ENCODE measurements at regions not wholly inside any gene's neighbourhood (a gene's known extent, or its start where the extent isn't known, plus 50 kb on each side); places are given as distances from the start of the nearest gene placed in this dataset.

DNA sequence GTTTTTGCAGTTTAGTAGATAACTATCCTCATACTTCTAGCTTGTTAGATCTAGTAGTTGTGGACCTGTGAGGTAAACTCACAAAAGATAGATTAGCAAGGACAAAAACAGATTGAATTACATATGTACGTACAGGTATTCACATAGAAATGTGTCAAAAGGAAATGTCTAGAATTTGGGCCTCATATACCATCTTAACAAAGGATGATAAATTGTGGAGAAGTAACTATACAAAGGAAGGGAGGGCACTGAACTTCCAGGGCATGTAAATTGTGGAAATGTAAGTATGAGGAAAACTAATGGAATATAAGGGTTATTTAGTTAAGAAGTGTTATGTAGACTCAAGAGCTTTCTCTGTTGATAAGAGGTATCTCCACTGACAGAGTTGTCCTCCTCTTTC is 477.3 kb downstream of the KCNJ2 start:
- Mint-ChIP-seq H3K4me1 (peaks cover 13% of the 10 kb centered on the region), H3K27me3 (ENCODE audit: low read depth) (no peaks in the 10 kb centered on the region), H3K36me3 (peaks cover 7% of the 10 kb centered on the region), H3K27ac (no peak overlapping the region), H3K9me3 (peaks cover 14% of the 10 kb centered on the region), H3K4me3 (no peak overlapping the region)
- TF ChIP-seq FOXJ3 (CRISPR knock-in tag; IDR thresholded peaks at IDR 0.05; ENCODE audit: borderline replicate concordance) (no peak), TEAD1 (CRISPR knock-in tag; IDR thresholded peaks at IDR 0.05) (no peak), SP1 (CRISPR knock-in tag; conservative IDR thresholded peaks at IDR 0.05) (no peak), RORB (CRISPR knock-in tag; IDR thresholded peaks at IDR 0.05) (no peak), ZNF263 (CRISPR knock-in tag; IDR thresholded peaks at IDR 0.05; ENCODE audit: low read depth) (no peak), ZNF396 (CRISPR knock-in tag; IDR thresholded peaks at IDR 0.05; ENCODE audit: borderline replicate concordance) (no peak), ZNF423 (CRISPR knock-in tag; IDR thresholded peaks at IDR 0.05) (no peak), ETV6 (CRISPR knock-in tag; IDR thresholded peaks at IDR 0.05) (no peak), ZNF317 (CRISPR knock-in tag; IDR thresholded peaks at IDR 0.05; ENCODE audit: borderline replicate concordance, low read depth) (no peak), IRF2 (CRISPR knock-in tag; IDR thresholded peaks at IDR 0.05; ENCODE audit: borderline replicate concordance, low read depth) (no peak), ZNF232 (CRISPR knock-in tag; IDR thresholded peaks at IDR 0.05) (no peak), OVOL2 (CRISPR knock-in tag; IDR thresholded peaks at IDR 0.05; ENCODE audit: borderline replicate concordance) (no peak), ZNF671 (CRISPR knock-in tag; IDR thresholded peaks at IDR 0.05) (no peak), ZNF219 (CRISPR knock-in tag; IDR thresholded peaks at IDR 0.05; ENCODE audit: borderline replicate concordance) (no peak), NR2C2 (CRISPR knock-in tag; IDR thresholded peaks at IDR 0.05) (no peak)
- TF ChIP-seq, protein P1, sequence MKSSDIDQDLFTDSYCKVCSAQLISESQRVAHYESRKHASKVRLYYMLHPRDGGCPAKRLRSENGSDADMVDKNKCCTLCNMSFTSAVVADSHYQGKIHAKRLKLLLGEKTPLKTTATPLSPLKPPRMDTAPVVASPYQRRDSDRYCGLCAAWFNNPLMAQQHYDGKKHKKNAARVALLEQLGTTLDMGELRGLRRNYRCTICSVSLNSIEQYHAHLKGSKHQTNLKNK (CRISPR knock-in tag; IDR thresholded peaks at IDR 0.05), result no peak
- TF ChIP-seq, protein P2, sequence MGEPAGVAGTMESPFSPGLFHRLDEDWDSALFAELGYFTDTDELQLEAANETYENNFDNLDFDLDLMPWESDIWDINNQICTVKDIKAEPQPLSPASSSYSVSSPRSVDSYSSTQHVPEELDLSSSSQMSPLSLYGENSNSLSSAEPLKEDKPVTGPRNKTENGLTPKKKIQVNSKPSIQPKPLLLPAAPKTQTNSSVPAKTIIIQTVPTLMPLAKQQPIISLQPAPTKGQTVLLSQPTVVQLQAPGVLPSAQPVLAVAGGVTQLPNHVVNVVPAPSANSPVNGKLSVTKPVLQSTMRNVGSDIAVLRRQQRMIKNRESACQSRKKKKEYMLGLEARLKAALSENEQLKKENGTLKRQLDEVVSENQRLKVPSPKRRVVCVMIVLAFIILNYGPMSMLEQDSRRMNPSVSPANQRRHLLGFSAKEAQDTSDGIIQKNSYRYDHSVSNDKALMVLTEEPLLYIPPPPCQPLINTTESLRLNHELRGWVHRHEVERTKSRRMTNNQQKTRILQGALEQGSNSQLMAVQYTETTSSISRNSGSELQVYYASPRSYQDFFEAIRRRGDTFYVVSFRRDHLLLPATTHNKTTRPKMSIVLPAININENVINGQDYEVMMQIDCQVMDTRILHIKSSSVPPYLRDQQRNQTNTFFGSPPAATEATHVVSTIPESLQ (CRISPR knock-in tag; IDR thresholded peaks at IDR 0.05), result no peak
- TF ChIP-seq, protein P3, sequence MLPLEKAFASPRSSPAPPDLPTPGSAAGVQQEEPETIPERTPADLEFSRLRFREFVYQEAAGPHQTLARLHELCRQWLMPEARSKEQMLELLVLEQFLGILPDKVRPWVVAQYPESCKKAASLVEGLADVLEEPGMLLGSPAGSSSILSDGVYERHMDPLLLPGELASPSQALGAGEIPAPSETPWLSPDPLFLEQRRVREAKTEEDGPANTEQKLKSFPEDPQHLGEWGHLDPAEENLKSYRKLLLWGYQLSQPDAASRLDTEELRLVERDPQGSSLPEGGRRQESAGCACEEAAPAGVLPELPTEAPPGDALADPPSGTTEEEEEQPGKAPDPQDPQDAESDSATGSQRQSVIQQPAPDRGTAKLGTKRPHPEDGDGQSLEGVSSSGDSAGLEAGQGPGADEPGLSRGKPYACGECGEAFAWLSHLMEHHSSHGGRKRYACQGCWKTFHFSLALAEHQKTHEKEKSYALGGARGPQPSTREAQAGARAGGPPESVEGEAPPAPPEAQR (CRISPR knock-in tag; IDR thresholded peaks at IDR 0.05), result no peak
- TF ChIP-seq, protein P4, sequence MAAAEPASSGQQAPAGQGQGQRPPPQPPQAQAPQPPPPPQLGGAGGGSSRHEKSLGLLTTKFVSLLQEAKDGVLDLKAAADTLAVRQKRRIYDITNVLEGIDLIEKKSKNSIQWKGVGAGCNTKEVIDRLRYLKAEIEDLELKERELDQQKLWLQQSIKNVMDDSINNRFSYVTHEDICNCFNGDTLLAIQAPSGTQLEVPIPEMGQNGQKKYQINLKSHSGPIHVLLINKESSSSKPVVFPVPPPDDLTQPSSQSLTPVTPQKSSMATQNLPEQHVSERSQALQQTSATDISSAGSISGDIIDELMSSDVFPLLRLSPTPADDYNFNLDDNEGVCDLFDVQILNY (CRISPR knock-in tag; IDR thresholded peaks at IDR 0.05), result no peak
- TF ChIP-seq, protein P5, sequence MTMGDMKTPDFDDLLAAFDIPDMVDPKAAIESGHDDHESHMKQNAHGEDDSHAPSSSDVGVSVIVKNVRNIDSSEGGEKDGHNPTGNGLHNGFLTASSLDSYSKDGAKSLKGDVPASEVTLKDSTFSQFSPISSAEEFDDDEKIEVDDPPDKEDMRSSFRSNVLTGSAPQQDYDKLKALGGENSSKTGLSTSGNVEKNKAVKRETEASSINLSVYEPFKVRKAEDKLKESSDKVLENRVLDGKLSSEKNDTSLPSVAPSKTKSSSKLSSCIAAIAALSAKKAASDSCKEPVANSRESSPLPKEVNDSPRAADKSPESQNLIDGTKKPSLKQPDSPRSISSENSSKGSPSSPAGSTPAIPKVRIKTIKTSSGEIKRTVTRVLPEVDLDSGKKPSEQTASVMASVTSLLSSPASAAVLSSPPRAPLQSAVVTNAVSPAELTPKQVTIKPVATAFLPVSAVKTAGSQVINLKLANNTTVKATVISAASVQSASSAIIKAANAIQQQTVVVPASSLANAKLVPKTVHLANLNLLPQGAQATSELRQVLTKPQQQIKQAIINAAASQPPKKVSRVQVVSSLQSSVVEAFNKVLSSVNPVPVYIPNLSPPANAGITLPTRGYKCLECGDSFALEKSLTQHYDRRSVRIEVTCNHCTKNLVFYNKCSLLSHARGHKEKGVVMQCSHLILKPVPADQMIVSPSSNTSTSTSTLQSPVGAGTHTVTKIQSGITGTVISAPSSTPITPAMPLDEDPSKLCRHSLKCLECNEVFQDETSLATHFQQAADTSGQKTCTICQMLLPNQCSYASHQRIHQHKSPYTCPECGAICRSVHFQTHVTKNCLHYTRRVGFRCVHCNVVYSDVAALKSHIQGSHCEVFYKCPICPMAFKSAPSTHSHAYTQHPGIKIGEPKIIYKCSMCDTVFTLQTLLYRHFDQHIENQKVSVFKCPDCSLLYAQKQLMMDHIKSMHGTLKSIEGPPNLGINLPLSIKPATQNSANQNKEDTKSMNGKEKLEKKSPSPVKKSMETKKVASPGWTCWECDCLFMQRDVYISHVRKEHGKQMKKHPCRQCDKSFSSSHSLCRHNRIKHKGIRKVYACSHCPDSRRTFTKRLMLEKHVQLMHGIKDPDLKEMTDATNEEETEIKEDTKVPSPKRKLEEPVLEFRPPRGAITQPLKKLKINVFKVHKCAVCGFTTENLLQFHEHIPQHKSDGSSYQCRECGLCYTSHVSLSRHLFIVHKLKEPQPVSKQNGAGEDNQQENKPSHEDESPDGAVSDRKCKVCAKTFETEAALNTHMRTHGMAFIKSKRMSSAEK (CRISPR knock-in tag; IDR thresholded peaks at IDR 0.05; ENCODE audit: borderline replicate concordance), result no peak
- ATAC-seq (no peak), DNase-seq (ENCODE audit: low spot score) (no peak)
- CTCF ChIA-PET, result no interaction called here
- POLR2A ChIA-PET, result no interaction called here
